IPS-20b (cell line): ENCODE measurements at regions not wholly inside any gene's neighbourhood (a gene's known extent, or its start where the extent isn't known, plus 50 kb on each side); places are given as distances from the start of the nearest gene placed in this dataset.

Experiments used
- H3K27ac ChIP-seq: one replicate; pipeline ENCODE4 v1.5.1; 2013; ENCODE audit warnings: low read length
- H3K27me3 ChIP-seq: 2 replicates; pipeline ENCODE4 v1.6.1; 2013; ENCODE audit warnings: mild to moderate bottlenecking, low read length, inconsistent platforms; ENCODE audit not compliant: insufficient read depth
- H3K36me3 ChIP-seq: 2 replicates; pipeline ENCODE4 v1.6.1; 2013; ENCODE audit warnings: low read depth, mild to moderate bottlenecking, inconsistent platforms, low read length, moderate library complexity; ENCODE audit not compliant: insufficient read depth
- H3K4me1 ChIP-seq: 2 replicates; pipeline ENCODE4 v1.6.1; 2013; ENCODE audit warnings: mild to moderate bottlenecking, control low read depth, inconsistent platforms, low read length, moderate library complexity; ENCODE audit not compliant: insufficient read depth
- H3K4me3 ChIP-seq: 2 replicates; pipeline ENCODE4 v1.5.1; 2013; ENCODE audit warnings: mild to moderate bottlenecking, low read length, inconsistent platforms
- H3K9ac ChIP-seq: 2 replicates; pipeline ENCODE4 v1.6.1; 2013; ENCODE audit warnings: low read depth, mild to moderate bottlenecking, inconsistent platforms, low read length, moderate library complexity
- H3K9me3 ChIP-seq: 2 replicates; pipeline ENCODE4 v1.6.1; 2013; ENCODE audit warnings: mild to moderate bottlenecking, low read depth, low read length, inconsistent platforms; ENCODE audit not compliant: insufficient read depth

DNA sequence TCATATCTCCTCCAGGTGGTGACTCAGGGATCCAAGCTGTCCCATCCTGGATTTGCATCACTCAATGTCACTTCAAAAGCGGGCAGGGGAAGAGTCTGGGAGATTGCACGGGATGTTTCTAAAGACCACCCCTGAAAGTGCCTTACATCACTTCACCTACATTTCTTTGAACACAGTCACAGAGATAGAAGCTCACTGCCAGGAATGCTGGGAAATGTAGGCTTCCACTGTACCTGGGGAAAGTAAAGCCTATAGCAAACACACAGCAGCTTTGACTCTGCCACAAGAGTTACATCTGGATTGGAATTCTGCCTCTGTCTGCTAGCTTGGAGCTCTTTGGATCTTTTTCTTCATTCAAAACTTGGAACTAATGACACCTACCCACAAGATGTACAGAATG is 300.9 kb downstream of the WDR11 start:
- Histone ChIP-seq H3K9me3 (no peaks in the 10 kb centered on the region), H3K36me3 (no peaks in the 10 kb centered on the region), H3K4me3 (no peak overlapping the region), H3K9ac (no peak overlapping the region), H3K4me1 (no peaks in the 10 kb centered on the region; the same call in 1 of the 2 replicates), H3K27ac (no peak overlapping the region), H3K27me3 (no peaks in the 10 kb centered on the region)

- Histone ChIP-seq H3K4me1 (no peaks in the 10 kb centered on the region; the same call in 1 of the 2 replicates), H3K36me3 (no peaks in the 10 kb centered on the region), H3K9ac (no peak overlapping the region), H3K9me3 (no peaks in the 10 kb centered on the region), H3K4me3 (no peak overlapping the region), H3K27me3 (no peaks in the 10 kb centered on the region), H3K27ac (no peak overlapping the region)
Measured at GRCh38 chr10:121152935-121153334, 301.8 kb downstream of the WDR11 start.

DNA sequence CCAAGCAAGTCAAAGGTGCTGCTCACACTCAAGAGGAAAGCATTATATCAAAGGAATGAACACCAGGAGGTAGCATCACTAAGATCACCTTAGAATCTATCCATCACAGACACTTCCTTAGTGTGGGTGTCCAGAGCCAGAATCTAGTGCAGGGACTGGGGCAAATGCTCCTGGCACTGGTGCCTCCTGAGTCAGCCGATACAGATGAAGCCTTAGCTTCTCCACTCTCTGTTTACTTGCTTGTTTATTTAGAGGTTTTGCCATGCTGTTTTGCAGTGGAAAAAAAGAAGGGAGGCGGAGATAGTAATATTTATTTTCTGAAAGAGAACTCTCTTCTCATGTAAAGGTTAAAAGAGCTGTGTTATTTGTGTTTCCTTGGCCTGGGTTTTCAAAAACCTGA is 303.1 kb downstream of the WDR11 start:
- Histone ChIP-seq H3K27me3 (no peaks in the 10 kb centered on the region), H3K9ac (no peak overlapping the region), H3K27ac (no peak overlapping the region), H3K36me3 (no peaks in the 10 kb centered on the region), H3K9me3 (no peaks in the 10 kb centered on the region), H3K4me3 (no peak overlapping the region), H3K4me1 (no peaks in the 10 kb centered on the region; the same call in 1 of the 2 replicates)

- H3K9me3 ChIP-seq, result no peaks in the 10 kb centered on the region
- H3K27me3 ChIP-seq, result no peaks in the 10 kb centered on the region
- no peak overlapping the region for H3K9ac ChIP-seq
Measured at GRCh38 chr10:121154846-121155245, 303.7 kb downstream of the WDR11 start.

GRCh38 chr10:121155742-121156474 is 304.7 kb downstream of the WDR11 start:
- no peaks in the 10 kb centered on the region for H3K36me3 ChIP-seq
- H3K9me3 ChIP-seq, result no peaks in the 10 kb centered on the region

More at GRCh38 chr10:121154846-121155245, 303.7 kb downstream of the WDR11 start:
- Histone ChIP-seq H3K27ac (no peak overlapping the region), H3K36me3 (no peaks in the 10 kb centered on the region), H3K4me3 (no peak overlapping the region), H3K4me1 (no peaks in the 10 kb centered on the region; the same call in 1 of the 2 replicates)

DNA sequence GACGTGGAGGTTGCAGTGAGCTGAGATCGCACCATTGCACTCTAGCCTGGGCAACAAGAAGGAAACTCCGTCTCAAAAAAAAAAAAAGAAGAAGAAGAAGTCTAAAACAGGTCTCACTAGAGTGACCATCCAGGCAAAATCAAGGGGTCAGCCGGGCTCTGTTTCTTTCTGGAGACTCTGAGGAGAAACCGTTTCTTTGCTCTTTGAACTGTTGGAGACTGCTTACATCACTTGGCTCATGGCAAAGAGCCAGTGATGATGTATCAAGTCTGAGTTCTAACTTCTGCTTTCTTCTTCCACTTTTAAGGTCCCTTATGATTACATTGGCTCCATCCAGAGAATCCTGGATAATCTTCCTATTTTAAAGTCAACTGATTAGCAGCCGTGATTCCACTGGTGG is 306.8 kb downstream of the WDR11 start:
- H3K27me3 ChIP-seq, result no peaks in the 10 kb centered on the region
- no peak overlapping the region for H3K4me3 ChIP-seq
- H3K36me3 ChIP-seq, result no peaks in the 10 kb centered on the region
- H3K4me1 ChIP-seq, result no peaks in the 10 kb centered on the region
- no peak overlapping the region for H3K27ac ChIP-seq
- H3K9me3 ChIP-seq, result no peaks in the 10 kb centered on the region
- H3K9ac ChIP-seq, result no peak overlapping the region

More at GRCh38 chr10:121155742-121156474, 304.7 kb downstream of the WDR11 start:
- Histone ChIP-seq H3K9ac (no peak overlapping the region), H3K4me3 (no peak overlapping the region), H3K27me3 (no peaks in the 10 kb centered on the region), H3K4me1 (no peaks in the 10 kb centered on the region; the same call in 1 of the 2 replicates), H3K27ac (no peak overlapping the region)

- no peaks in the 10 kb centered on the region for H3K4me1 ChIP-seq
- H3K36me3 ChIP-seq, result no peaks in the 10 kb centered on the region
- no peaks in the 10 kb centered on the region for H3K27me3 ChIP-seq
- no peak overlapping the region for H3K9ac ChIP-seq
- H3K27ac ChIP-seq, result no peak overlapping the region
- H3K9me3 ChIP-seq, result no peaks in the 10 kb centered on the region
- H3K4me3 ChIP-seq, result no peak overlapping the region
Measured at GRCh38 chr10:121158988-121159579, 307.9 kb downstream of the WDR11 start.

- H3K27ac ChIP-seq, result no peak overlapping the region
- no peaks in the 10 kb centered on the region for H3K4me1 ChIP-seq
- H3K4me3 ChIP-seq, result no peak overlapping the region
- H3K36me3 ChIP-seq, result no peaks in the 10 kb centered on the region
- H3K9ac ChIP-seq, result no peak overlapping the region
- H3K9me3 ChIP-seq, result no peaks in the 10 kb centered on the region
- H3K27me3 ChIP-seq, result no peaks in the 10 kb centered on the region
Measured at GRCh38 chr10:121159670-121160069, 308.5 kb downstream of the WDR11 start.

DNA sequence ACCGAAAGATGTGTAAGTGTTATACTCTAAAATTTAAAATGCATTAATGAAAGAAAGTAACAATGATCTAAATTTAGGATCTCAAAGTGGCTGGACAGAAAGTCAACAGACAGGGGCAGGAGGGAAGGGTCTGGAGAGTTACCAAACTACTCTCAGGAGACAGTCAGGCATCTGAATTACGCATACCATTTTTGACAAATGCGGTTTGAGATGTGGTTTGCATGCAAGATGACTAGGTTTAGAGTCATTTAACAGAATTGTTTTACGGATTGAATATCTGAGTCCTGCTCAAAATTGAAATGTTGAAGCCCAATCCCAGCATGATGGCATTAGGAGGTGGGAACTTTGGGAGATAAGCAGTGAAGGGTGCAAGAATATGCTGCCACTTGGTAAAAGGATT is 314.1 kb downstream of the WDR11 start:
- H3K27me3 ChIP-seq, result no peaks in the 10 kb centered on the region
- no peak overlapping the region for H3K4me3 ChIP-seq
- no peak overlapping the region for H3K9ac ChIP-seq
- H3K4me1 ChIP-seq, result no peaks in the 10 kb centered on the region
- no peaks in the 10 kb centered on the region for H3K36me3 ChIP-seq
- no peaks in the 10 kb centered on the region; the same call in 1 of the 2 replicates for H3K9me3 ChIP-seq
- H3K27ac ChIP-seq, result no peak overlapping the region

- H3K27ac ChIP-seq, result no peak overlapping the region
- H3K36me3 ChIP-seq, result no peaks in the 10 kb centered on the region
- no peaks in the 10 kb centered on the region; the same call in 1 of the 2 replicates for H3K9me3 ChIP-seq
- no peak overlapping the region for H3K9ac ChIP-seq
- no peaks in the 10 kb centered on the region for H3K27me3 ChIP-seq
- H3K4me1 ChIP-seq, result no peaks in the 10 kb centered on the region
- H3K4me3 ChIP-seq, result no peak overlapping the region
Measured at GRCh38 chr10:121167534-121168243, 316.5 kb downstream of the WDR11 start.

DNA sequence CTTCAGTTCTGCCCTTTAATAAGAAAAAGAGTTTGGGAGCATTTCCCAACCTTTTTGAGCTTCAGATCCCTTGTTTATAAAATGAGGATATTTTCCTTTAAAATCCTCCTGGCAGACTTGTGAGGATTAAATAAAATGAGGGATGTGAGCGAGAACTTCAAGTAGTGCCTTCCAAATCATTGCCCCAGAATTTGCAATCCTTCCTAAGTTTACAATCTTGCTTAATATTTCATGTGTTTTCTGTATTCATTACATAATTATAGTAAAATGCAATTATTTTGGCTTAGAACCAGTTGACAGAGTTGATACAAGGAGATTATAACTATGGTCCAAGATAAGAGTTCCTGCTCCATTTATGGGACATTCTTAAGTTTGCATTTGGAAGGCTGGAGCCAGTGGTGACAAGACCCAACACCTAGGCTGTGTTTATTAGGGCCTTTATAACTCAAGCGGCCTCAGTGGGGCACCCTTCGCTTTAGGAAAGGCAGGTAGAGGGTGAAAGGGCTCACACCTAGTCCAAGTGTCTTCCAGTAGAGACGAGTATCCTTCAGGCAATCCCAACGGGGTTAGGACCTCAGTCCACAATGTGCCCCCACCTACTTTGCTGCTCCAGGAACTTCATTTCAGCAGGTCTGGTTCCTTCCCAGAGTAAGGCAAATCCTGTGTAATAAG is 317.5 kb downstream of the WDR11 start:
- Histone ChIP-seq H3K9me3 (no peaks in the 10 kb centered on the region; the same call in 1 of the 2 replicates), H3K9ac (no peak overlapping the region), H3K27me3 (no peaks in the 10 kb centered on the region), H3K4me3 (no peak overlapping the region), H3K36me3 (no peaks in the 10 kb centered on the region), H3K27ac (no peak overlapping the region), H3K4me1 (no peaks in the 10 kb centered on the region)
